Liver (tissue), 8 donors: ENCODE measurements at regions not wholly inside any gene's neighbourhood (a gene's known extent, or its start where the extent isn't known, plus 50 kb on each side); places are given as distances from the start of the nearest gene placed in this dataset.

Experiments used
- DNase-seq: peaks from one replicate; pipeline ENCODE4 v3.0.0-alpha.2; 2017; ENCODE audit warnings: low spot score
- H3K27ac ChIP-seq, 2 donors: one replicate each; pipeline ENCODE4 v1.7.0; 2013; ENCODE audit warnings: inconsistent platforms in 2 of 2, low read length in 2 of 2, control low read depth in 1 of 2, low read depth in 1 of 2, mild to moderate bottlenecking in 1 of 2
- H3K27me3 ChIP-seq, 4 donors: one replicate each; pipeline versions ENCODE4 v1.6.1 to v1.7.0; 2013; ENCODE audit warnings: low read length in 3 of 4, inconsistent platforms in 1 of 4, mild to moderate bottlenecking in 1 of 4, moderate library complexity in 1 of 4; ENCODE audit not compliant: control insufficient read depth in 4 of 4, insufficient read depth in 4 of 4
- H3K36me3 ChIP-seq, 4 donors: one replicate each; pipeline versions ENCODE4 v1.6.1 to v1.7.0; 2013; ENCODE audit warnings: low read length in 3 of 4, mild to moderate bottlenecking in 3 of 4, low read depth in 1 of 4, moderate library complexity in 1 of 4; ENCODE audit not compliant: control insufficient read depth in 4 of 4, insufficient read depth in 3 of 4
- H3K4me1 ChIP-seq, 4 donors: one replicate each; pipeline versions ENCODE4 v1.6.1 to v1.7.0; 2013; ENCODE audit warnings: low read length in 3 of 4, mild to moderate bottlenecking in 3 of 4, moderate library complexity in 1 of 4; ENCODE audit not compliant: control insufficient read depth in 4 of 4, insufficient read depth in 4 of 4
- H3K4me3 ChIP-seq, 3 donors: one replicate each; pipeline versions ENCODE4 v1.6.1 to v1.7.0; 2013; ENCODE audit warnings: low read length in 3 of 3, control low read depth in 1 of 3, low read depth in 1 of 3, mild to moderate bottlenecking in 1 of 3
- H3K9ac ChIP-seq, 2 donors: one replicate each; pipeline ENCODE4 v1.7.0; 2013; ENCODE audit warnings: low read length in 2 of 2, mild to moderate bottlenecking in 2 of 2, moderate library complexity in 2 of 2, control low read depth in 1 of 2, low read depth in 1 of 2
- H3K9me3 ChIP-seq, 4 donors: one replicate each; pipeline versions ENCODE4 v1.6.1 to v1.7.0; 2013; ENCODE audit warnings: low read length in 3 of 4; ENCODE audit not compliant: control insufficient read depth in 4 of 4
- ATF3 ChIP-seq: IDR thresholded peaks from 2 replicates; pipeline ENCODE4 v1.6.1; 2016; ENCODE audit warnings: antibody characterized with exemption
- CTCF ChIP-seq: fragments of 150-350 bp; IDR thresholded peaks from 2 replicates; pipeline ENCODE4 v1.5.1; 2017; ENCODE audit warnings: improper control_type of control experiment, low read depth, low read length; ENCODE audit not compliant: missing input control
- EGR1 ChIP-seq, 2 donors: IDR thresholded peaks; 2 replicates each; pipeline ENCODE4 v1.6.1; 2016 to 2018; ENCODE audit warnings: antibody characterized with exemption in 2 of 2, low read depth in 2 of 2
- FOXA2 ChIP-seq: IDR thresholded peaks from 2 replicates; pipeline ENCODE4 v1.6.1; 2016; ENCODE audit warnings: antibody characterized with exemption
- GABPA ChIP-seq, 2 donors: IDR thresholded peaks in 1 of 2; conservative IDR thresholded peaks in 1 of 2; 2 replicates each; pipeline ENCODE4 v1.6.1; 2016; ENCODE audit warnings: antibody characterized with exemption in 2 of 2, mild to moderate bottlenecking in 1 of 2, moderate library complexity in 1 of 2
- HNF4A ChIP-seq, 2 donors: conservative IDR thresholded peaks; 2 replicates each; pipeline ENCODE4 v1.6.1; 2016; ENCODE audit warnings: antibody characterized with exemption in 2 of 2, mild to moderate bottlenecking in 2 of 2
- HNF4G ChIP-seq: IDR thresholded peaks from 2 replicates; pipeline ENCODE4 v1.6.1; 2016; ENCODE audit warnings: antibody characterized with exemption
- JUND ChIP-seq, 2 donors: IDR thresholded peaks; 2 replicates each; pipeline ENCODE4 v1.6.1; 2016; ENCODE audit warnings: antibody characterized with exemption in 2 of 2
- MAX ChIP-seq: IDR thresholded peaks from 2 replicates; pipeline ENCODE4 v1.6.1; 2016; ENCODE audit warnings: antibody characterized with exemption
- RAD21 ChIP-seq, 2 donors: IDR thresholded peaks; 2 replicates each; pipeline ENCODE4 v1.6.1; 2016; ENCODE audit warnings: antibody characterized with exemption in 2 of 2, mild to moderate bottlenecking in 2 of 2
- SP1 ChIP-seq: IDR thresholded peaks from 2 replicates; pipeline ENCODE4 v1.6.1; 2018; ENCODE audit warnings: antibody characterized with exemption, mild to moderate bottlenecking
- WGBS: extraction: QIAGEN DNeasy Blood & Tissue Kit; methylation state at CpG from one replicate; pipeline ENCODE4 v1.1.7; 2013; 5-methylcytosine and 5-hydroxymethylcytosine counted together
- TF ChIP-seq, protein P1 (sequence below): IDR thresholded peaks from 2 replicates; pipeline ENCODE4 v1.6.1; 2016; ENCODE audit warnings: antibody characterized with exemption, mild to moderate bottlenecking
- donor health status: healthy.
- donor health status: healthy.
- donor health status: healthy.
- donor health status: healthy.
- donor health status: healthy.

GRCh38 chr20:57803508-57804005 lies 93.7 kb upstream of the PMEPA1 start:
- H3K27ac ChIP-seq: no peak overlapping the region
- no peaks in the 10 kb centered on the region for H3K9me3 ChIP-seq
- H3K27me3 ChIP-seq: no peaks in the 10 kb centered on the region
- H3K4me3 ChIP-seq: no peak overlapping the region
- TF ChIP-seq CTCF (no peak), RAD21 (IDR thresholded peaks at IDR 0.05) (no peak), EGR1 (IDR thresholded peaks at IDR 0.05; ENCODE audit: low read depth in 2 of 2) (no peak), HNF4A (conservative IDR thresholded peaks at IDR 0.05) (no peak), GABPA (IDR thresholded peaks at IDR 0.05 in 1 of 2, conservative IDR thresholded peaks at IDR 0.05 in 1 of 2) (no peak), FOXA2 (no peak)
- TF ChIP-seq, protein P1, sequence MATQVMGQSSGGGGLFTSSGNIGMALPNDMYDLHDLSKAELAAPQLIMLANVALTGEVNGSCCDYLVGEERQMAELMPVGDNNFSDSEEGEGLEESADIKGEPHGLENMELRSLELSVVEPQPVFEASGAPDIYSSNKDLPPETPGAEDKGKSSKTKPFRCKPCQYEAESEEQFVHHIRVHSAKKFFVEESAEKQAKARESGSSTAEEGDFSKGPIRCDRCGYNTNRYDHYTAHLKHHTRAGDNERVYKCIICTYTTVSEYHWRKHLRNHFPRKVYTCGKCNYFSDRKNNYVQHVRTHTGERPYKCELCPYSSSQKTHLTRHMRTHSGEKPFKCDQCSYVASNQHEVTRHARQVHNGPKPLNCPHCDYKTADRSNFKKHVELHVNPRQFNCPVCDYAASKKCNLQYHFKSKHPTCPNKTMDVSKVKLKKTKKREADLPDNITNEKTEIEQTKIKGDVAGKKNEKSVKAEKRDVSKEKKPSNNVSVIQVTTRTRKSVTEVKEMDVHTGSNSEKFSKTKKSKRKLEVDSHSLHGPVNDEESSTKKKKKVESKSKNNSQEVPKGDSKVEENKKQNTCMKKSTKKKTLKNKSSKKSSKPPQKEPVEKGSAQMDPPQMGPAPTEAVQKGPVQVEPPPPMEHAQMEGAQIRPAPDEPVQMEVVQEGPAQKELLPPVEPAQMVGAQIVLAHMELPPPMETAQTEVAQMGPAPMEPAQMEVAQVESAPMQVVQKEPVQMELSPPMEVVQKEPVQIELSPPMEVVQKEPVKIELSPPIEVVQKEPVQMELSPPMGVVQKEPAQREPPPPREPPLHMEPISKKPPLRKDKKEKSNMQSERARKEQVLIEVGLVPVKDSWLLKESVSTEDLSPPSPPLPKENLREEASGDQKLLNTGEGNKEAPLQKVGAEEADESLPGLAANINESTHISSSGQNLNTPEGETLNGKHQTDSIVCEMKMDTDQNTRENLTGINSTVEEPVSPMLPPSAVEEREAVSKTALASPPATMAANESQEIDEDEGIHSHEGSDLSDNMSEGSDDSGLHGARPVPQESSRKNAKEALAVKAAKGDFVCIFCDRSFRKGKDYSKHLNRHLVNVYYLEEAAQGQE: no peak
- H3K9ac ChIP-seq: no peak overlapping the region
- 61% methylated on average over 10 of the region's 10 CpGs for WGBS
- H3K4me1 ChIP-seq: no peaks in the 10 kb centered on the region
- H3K36me3 ChIP-seq: no peaks in the 10 kb centered on the region
- DNase-seq: no peak

DNA sequence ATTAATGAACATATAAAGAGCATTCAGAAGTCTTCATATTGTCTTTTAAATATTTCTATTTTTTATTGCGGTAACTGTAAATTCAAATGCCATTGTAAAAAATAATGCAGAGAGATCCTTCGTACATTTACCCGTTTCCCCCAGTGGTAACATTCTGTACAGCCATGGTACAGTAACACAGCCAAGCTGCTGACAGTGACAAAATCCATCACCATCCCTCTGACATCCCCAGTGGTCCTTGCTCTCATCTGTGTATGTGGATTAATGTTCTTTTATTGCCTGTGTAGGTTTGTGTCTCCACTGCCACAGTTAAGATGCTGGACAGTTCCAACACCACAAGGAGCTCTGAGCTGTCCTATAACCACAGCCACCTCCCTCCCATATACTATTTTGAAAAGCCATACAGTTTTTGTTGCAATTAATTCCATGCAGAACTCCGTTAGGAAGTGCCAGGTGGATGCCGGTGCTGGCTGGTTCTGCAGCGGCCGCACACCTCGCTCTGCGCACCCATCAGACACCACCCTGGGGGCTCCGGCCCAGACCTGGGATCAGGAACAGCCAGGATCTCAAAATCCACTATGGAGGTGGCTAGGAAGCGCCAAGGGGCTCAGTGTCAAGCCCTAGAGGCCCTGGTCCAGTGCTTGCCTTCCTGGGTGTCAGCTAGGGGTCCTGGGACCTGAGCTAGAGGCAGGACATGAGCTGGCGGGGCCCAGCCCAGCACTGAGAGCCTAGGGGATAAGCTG lies 93.1 kb upstream of the PMEPA1 start:
- Histone ChIP-seq H3K36me3 (no peaks in the 10 kb centered on the region), H3K27me3 (no peaks in the 10 kb centered on the region), H3K9ac (no peak overlapping the region), H3K4me1 (no peaks in the 10 kb centered on the region), H3K27ac (no peak overlapping the region), H3K9me3 (no peaks in the 10 kb centered on the region), H3K4me3 (no peak overlapping the region)
- TF ChIP-seq JUND (IDR thresholded peaks at IDR 0.05): no peak
- no peak for TF ChIP-seq HNF4G
- TF ChIP-seq SP1: no peak
- no peak for TF ChIP-seq MAX
- TF ChIP-seq, protein P1: no peak
- TF ChIP-seq ATF3: no peak
- no peak for TF ChIP-seq CTCF
- no peak for TF ChIP-seq HNF4A (conservative IDR thresholded peaks at IDR 0.05)
- DNase-seq: no peak
- WGBS: 84% methylated on average over 12 of the region's 12 CpGs
